GM23248 (cell line): ENCODE measurements at regions not wholly inside any gene's neighbourhood (a gene's known extent, or its start where the extent isn't known, plus 50 kb on each side); places are given as distances from the start of the nearest gene placed in this dataset.

Experiments used
- EZH2 ChIP-seq: fragments of 200-600 bp; sonication (generic); IDR thresholded peaks from 2 replicates; pipeline ENCODE4 v1.6.1; 2018; ENCODE audit warnings: antibody characterized with exemption, mild to moderate bottlenecking; ENCODE audit not compliant: insufficient read depth, poor library complexity, severe bottlenecking
- EZH2phosphoT487 ChIP-seq: fragments of 200-600 bp; sonication (generic); IDR thresholded peaks from 2 replicates; pipeline ENCODE4 v1.6.1; 2018; ENCODE audit warnings: antibody characterized with exemption, moderate library complexity, mild to moderate bottlenecking, low read depth; ENCODE audit not compliant: insufficient read depth

DNA sequence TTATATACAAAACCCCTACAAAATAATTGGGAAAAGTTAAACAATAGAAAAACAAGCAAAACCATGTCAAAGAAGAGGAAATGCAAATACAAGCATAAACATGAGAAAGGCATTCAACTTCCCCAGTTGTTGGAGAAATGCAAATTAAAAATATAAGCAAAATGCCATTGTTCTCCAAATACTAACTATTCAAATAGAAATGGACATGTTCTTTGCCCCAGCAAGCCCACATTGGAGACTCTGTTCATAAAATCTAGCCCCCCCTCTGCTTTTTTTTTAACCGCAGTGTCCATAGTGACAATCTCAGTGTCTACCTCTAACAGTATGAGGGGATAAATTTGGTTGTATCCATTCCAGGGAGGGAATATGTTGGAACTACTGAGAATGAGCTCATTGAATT, 59.7 kb upstream of the LCTL start:
- no peak for TF ChIP-seq EZH2
- no peak for TF ChIP-seq EZH2phosphoT487
